ENCODE measurements at regions not wholly inside any gene's neighbourhood (a gene's known extent, or its start where the extent isn't known, plus 50 kb on each side); places are given as distances from the start of the nearest gene placed in this dataset.

DNA sequence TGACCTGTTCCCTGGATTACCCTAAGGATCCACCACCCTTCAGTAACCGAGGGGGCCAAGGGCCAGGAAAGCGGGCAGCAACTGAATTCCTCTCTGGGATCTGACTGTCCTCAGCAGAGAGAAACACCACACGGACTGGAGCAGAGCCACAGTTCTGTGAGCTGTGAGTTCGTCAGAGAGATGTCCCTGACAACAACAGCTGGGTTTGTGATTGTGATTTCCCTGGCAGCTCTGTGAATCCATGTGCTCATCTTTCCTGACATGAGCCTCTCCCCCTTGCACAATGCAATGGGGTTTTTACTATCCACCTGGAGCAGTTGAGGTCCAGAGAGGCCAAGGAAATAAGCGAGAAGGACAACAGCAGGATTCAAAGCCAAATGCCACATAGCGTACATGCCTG lies 69.4 kb upstream of the AMPD3 start:
- Histone ChIP-seq H3K36me3 (replicated peaks in 1 of 2; ENCODE audit: insufficient read depth in 1 of 2, low read depth in 2 of 2) (no peaks in the 10 kb centered on the region), H3K27ac (no peak overlapping the region), H3K27me3 (no peaks in the 10 kb centered on the region), H3K4me1 (no peaks in the 10 kb centered on the region), H3K9me3 (no peaks in the 10 kb centered on the region), H3K4me3 (no peak overlapping the region)
- intact Hi-C loops (cut with DNase I): no loop called here
- TF ChIP-seq, protein P1, sequence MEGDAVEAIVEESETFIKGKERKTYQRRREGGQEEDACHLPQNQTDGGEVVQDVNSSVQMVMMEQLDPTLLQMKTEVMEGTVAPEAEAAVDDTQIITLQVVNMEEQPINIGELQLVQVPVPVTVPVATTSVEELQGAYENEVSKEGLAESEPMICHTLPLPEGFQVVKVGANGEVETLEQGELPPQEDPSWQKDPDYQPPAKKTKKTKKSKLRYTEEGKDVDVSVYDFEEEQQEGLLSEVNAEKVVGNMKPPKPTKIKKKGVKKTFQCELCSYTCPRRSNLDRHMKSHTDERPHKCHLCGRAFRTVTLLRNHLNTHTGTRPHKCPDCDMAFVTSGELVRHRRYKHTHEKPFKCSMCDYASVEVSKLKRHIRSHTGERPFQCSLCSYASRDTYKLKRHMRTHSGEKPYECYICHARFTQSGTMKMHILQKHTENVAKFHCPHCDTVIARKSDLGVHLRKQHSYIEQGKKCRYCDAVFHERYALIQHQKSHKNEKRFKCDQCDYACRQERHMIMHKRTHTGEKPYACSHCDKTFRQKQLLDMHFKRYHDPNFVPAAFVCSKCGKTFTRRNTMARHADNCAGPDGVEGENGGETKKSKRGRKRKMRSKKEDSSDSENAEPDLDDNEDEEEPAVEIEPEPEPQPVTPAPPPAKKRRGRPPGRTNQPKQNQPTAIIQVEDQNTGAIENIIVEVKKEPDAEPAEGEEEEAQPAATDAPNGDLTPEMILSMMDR (IDR thresholded peaks at IDR 0.05): no peak
- TF ChIP-seq POLR2A (IDR thresholded peaks at IDR 0.05): no peak
- DNase-seq (peak; percentile 22 to 55 (median 31)), ATAC-seq (peak; percentile 48)
- 62 to 64% methylated on average over 4 to 6 of the region's 6 CpGs for whole genome bisulfite sequencing, 2 donors

GRCh38 chr11:10386361-10386760 lies 68.7 kb upstream of the AMPD3 start:
- Histone ChIP-seq H3K4me1 (no peaks in the 10 kb centered on the region), H3K4me3 (no peak overlapping the region), H3K27me3 (no peaks in the 10 kb centered on the region), H3K36me3 (replicated peaks in 1 of 2; ENCODE audit: insufficient read depth in 1 of 2, low read depth in 2 of 2) (no peaks in the 10 kb centered on the region), H3K27ac (no peak overlapping the region), H3K9me3 (no peaks in the 10 kb centered on the region)
- TF ChIP-seq POLR2A (IDR thresholded peaks at IDR 0.05): no peak
- TF ChIP-seq, protein P1 (IDR thresholded peaks at IDR 0.05): no peak
- no peak for DNase-seq
- ATAC-seq: no peak
- intact Hi-C loops (cut with DNase I): no loop called here
- WGBS, 2 donors: 42 to 56% methylated on average over 5 of the region's 5 CpGs

DNA sequence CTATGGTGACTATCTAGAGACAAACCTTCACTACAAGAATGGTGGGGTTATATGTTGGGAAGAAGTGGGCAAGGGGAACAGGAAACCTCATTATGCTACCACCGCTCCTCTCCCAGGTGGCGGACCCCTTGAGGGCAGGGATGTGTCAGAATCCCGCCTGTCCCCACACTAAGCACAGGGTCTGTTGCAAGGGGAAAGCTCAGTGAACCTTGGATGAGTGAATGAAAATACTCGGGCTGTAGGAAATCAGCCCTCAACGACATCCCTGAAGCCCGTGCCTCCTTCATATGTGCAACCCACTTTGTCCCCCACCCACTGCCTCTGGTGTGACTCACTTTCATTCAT lies 68.2 kb upstream of the AMPD3 start:
- Histone ChIP-seq H3K27ac (peak overlapping the region in 1 of 4 donors; percentile 26), H3K4me1 (no peaks in the 10 kb centered on the region), H3K36me3 (replicated peaks in 1 of 2; ENCODE audit: insufficient read depth in 1 of 2, low read depth in 2 of 2) (no peaks in the 10 kb centered on the region), H3K4me3 (no peak overlapping the region), H3K27me3 (no peaks in the 10 kb centered on the region), H3K9me3 (no peaks in the 10 kb centered on the region)
- ATAC-seq (no peak), DNase-seq (no peak)
- 62 to 68% methylated on average over 6 of the region's 6 CpGs for WGBS, 2 donors
- intact Hi-C loops (cut with DNase I): no loop called here
- TF ChIP-seq, protein P1 (IDR thresholded peaks at IDR 0.05): no peak
- TF ChIP-seq POLR2A (IDR thresholded peaks at IDR 0.05): no peak

DNA sequence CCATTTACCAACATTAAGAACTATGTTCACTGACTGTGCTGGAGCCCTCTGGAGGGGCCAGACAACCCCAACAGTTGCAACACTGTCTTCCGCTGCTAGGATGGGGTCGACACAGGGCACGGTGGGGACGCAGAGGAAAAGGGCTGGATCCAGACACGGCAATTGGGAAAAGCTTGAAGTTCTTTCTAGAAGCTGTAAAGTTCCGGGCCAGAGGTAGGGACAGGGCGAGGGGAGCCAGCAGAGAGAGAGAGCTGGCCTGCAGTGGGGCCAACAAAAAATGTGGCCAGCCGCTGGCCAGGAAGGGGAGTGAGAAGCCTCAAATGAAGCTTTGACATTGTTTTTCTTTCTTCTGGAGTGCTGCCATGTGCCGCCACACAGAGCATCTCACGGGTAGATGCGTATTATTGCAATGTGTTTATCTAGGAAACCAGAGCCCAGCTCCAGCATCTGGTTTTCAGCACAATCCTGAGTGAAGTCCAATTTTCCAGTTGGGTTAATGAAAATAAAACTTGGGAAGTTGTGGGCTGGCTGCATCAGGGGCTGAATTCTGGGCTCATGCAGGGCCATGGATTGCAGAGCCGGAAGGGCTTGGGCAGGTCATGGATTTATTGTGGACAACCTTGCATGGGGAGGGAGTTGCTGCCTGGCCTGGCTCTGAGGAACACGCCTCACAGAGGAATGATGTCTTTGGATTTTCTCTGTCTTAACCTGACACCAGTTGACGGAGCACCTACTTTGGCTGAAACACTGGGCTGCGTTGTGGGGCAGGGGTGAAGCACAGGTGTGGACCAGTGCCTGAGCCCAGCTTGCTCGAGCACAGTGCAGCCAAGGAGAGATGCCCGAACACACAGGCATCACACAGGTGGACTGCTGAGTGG lies 67.6 kb upstream of the AMPD3 start:
- 56 to 64% methylated on average over 15 to 17 of the region's 17 CpGs for WGBS, 2 donors
- H3K9me3 ChIP-seq: no peaks in the 10 kb centered on the region
- ATAC-seq (peak; percentile 68), DNase-seq (peak; percentile 15 to 37 (median 29))
- H3K27me3 ChIP-seq: no peaks in the 10 kb centered on the region
- no peaks in the 10 kb centered on the region for H3K4me1 ChIP-seq
- peak overlapping the region in 1 of 4 donors; percentile 26 for H3K27ac ChIP-seq
- no peak overlapping the region for H3K4me3 ChIP-seq
- no peaks in the 10 kb centered on the region for H3K36me3 ChIP-seq (replicated peaks in 1 of 2; ENCODE audit: insufficient read depth in 1 of 2, low read depth in 2 of 2)
- TF ChIP-seq, protein P1 (IDR thresholded peaks at IDR 0.05): no peak
- TF ChIP-seq POLR2A (IDR thresholded peaks at IDR 0.05): no peak
- intact Hi-C loops (cut with DNase I): no loop called here

DNA sequence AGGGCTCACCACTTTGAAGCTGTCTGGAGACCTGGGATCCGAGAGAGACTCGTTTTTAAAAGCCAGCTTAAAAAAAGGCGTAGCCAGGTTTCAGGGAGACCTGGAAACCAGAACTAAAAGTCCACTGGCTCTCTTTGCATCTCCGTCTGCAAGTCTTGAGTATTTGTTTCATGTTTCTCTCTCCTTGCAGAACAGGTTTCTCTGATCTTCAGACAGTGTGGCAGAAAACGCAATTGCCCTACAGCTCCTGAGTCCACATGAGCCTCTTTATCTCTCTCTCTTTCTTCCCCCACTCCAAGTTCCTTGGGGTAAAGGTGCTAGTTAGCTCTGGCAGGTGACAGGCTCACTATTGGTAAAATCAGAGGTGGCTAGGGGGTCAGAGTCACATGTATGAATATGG lies 67.0 kb upstream of the AMPD3 start:
- intact Hi-C loops (cut with DNase I): no loop called here
- Histone ChIP-seq H3K27me3 (no peaks in the 10 kb centered on the region), H3K36me3 (replicated peaks in 1 of 2; ENCODE audit: insufficient read depth in 1 of 2, low read depth in 2 of 2) (no peaks in the 10 kb centered on the region), H3K4me1 (no peaks in the 10 kb centered on the region), H3K27ac (peak overlapping the region in 1 of 4 donors; percentile 26), H3K9me3 (no peaks in the 10 kb centered on the region), H3K4me3 (no peak overlapping the region)
- DNase-seq (no peak), ATAC-seq (no peak)
- WGBS, 2 donors: 46 to 57% methylated on average over 5 of the region's 5 CpGs
- TF ChIP-seq, protein P1 (IDR thresholded peaks at IDR 0.05): no peak
- no peak for TF ChIP-seq POLR2A (IDR thresholded peaks at IDR 0.05)

Data from body of pancreas (tissue), 4 donors.